CD4-positive, alpha-beta T cell (primary cell): ENCODE measurements at regions not wholly inside any gene's neighbourhood (a gene's known extent, or its start where the extent isn't known, plus 50 kb on each side); places are given as distances from the start of the nearest gene placed in this dataset.

ENCODE experiments used
- ATAC-seq: fragments of 200-7000 bp; cut with Tn5 transposase; one replicate; pipeline ENCODE4 v1.10.0; 2022; ENCODE audit warnings: mild to moderate bottlenecking; ENCODE audit not compliant: poor library complexity
- CTCF ChIA-PET: fragments of 350-600 bp; sonication (Branson Sonifier 250); formaldehyde crosslinking; loops from one replicate; lab custom pipeline; 2021; ENCODE audit warnings: antibody characterized with exemption, inconsistent platforms; lab: Charles Lee
- POLR2A ChIA-PET: fragments of 350-600 bp; sonication (Branson Sonifier 250); formaldehyde crosslinking; loops from one replicate; lab custom pipeline; 2021; ENCODE audit warnings: antibody characterized with exemption, inconsistent platforms; lab: Charles Lee
- DNase-seq, 14 experiments: peaks; one replicate each; pipeline ENCODE4 v3.0.0-alpha.2; 2013 to 2020; ENCODE audit warnings: mixed read lengths in 2 of 14
- H3K27ac ChIP-seq, 2 donors: one replicate each; pipeline versions ENCODE4 v1.5.1 to v1.7.0; 2013; ENCODE audit warnings: low read length in 2 of 2, low read depth in 1 of 2, mild to moderate bottlenecking in 1 of 2
- H3K27me3 ChIP-seq, 2 experiments: 1 replicate in 1 of 2; 2 replicates in 1 of 2; pipeline versions ENCODE4 v1.6.1 to v1.7.0; 2013; ENCODE audit warnings: low read length in 2 of 2, control low read depth in 1 of 2, mild to moderate bottlenecking in 1 of 2, moderate library complexity in 1 of 2; ENCODE audit not compliant: insufficient read depth in 2 of 2, control insufficient read depth in 1 of 2
- H3K36me3 ChIP-seq: one replicate; pipeline ENCODE4 v1.6.1; 2013; ENCODE audit warnings: low read length, control low read depth; ENCODE audit not compliant: insufficient read depth
- H3K4me1 ChIP-seq: one replicate; pipeline ENCODE4 v1.6.1; 2013; ENCODE audit warnings: low read length, control low read depth; ENCODE audit not compliant: insufficient read depth
- H3K4me3 ChIP-seq: one replicate; pipeline ENCODE4 v1.5.1; 2013; ENCODE audit warnings: mild to moderate bottlenecking, low read length, moderate library complexity
- H3K9me3 ChIP-seq, 2 experiments: 1 replicate in 1 of 2; 2 replicates in 1 of 2; pipeline versions ENCODE4 v1.6.1 to v1.7.0; 2013; ENCODE audit warnings: low read length in 2 of 2, mild to moderate bottlenecking in 2 of 2, control low read depth in 1 of 2, moderate library complexity in 1 of 2; ENCODE audit not compliant: control insufficient read depth in 1 of 2, insufficient read depth in 1 of 2
- H3K27ac Mint-ChIP-seq: one replicate; pipeline ENCODE4 v1.8.0; 2020; ENCODE audit warnings: mixed read lengths
- H3K27me3 Mint-ChIP-seq: one replicate; pipeline ENCODE4 v1.8.0; 2021; ENCODE audit warnings: mixed read lengths
- H3K36me3 Mint-ChIP-seq: one replicate; pipeline ENCODE4 v1.8.0; 2021; ENCODE audit warnings: low read depth, mixed read lengths
- H3K4me1 Mint-ChIP-seq: one replicate; pipeline ENCODE4 v1.8.0; 2021; ENCODE audit warnings: low read depth, mixed read lengths
- H3K4me3 Mint-ChIP-seq: one replicate; pipeline ENCODE4 v1.8.0; 2020; ENCODE audit warnings: mild to moderate bottlenecking, mixed read lengths
- H3K9me3 Mint-ChIP-seq: one replicate; pipeline ENCODE4 v1.8.0; 2020; ENCODE audit warnings: mixed read lengths
- CTCF ChIP-seq: fragments of 200-600 bp; IDR thresholded peaks from one replicate; pipeline ENCODE4 v1.8.0; 2022; ENCODE audit warnings: antibody characterized with exemption, mild to moderate bottlenecking
- intact Hi-C, 2 experiments: fragments of 100-400 bp; cut with DNase I in 1 of 2; cut with micrococcal nuclease in 1 of 2; formaldehyde crosslinking; loops; one replicate each; pipeline versions ENCODE4 v1.15.1 to v1.9.0; 2023 to 2025; cut with DNase I, micrococcal nuclease

GRCh38 chr1:65694933-65695332 lies 97.8 kb upstream of the PDE4B start:
- no peak for TF ChIP-seq CTCF
- Histone ChIP-seq H3K9me3 (no peaks in the 10 kb centered on the region), H3K27me3 (no peaks in the 10 kb centered on the region), H3K36me3 (no peaks in the 10 kb centered on the region), H3K27ac (no peak overlapping the region), H3K4me1 (no peaks in the 10 kb centered on the region), H3K4me3 (no peak overlapping the region)
- CTCF ChIA-PET, result no interaction called here
- intact Hi-C loops, result no loop called here
- Mint-ChIP-seq H3K27ac (no peak overlapping the region), H3K4me1 (no peaks in the 10 kb centered on the region), H3K36me3 (no peaks in the 10 kb centered on the region), H3K9me3 (no peaks in the 10 kb centered on the region), H3K27me3 (peaks cover 8% of the 10 kb centered on the region), H3K4me3 (no peak overlapping the region)
- POLR2A ChIA-PET, result no interaction called here
- ATAC-seq (no peak), DNase-seq (no peak)

GRCh38 chr1:65698590-65698989 lies 94.1 kb upstream of the PDE4B start:
- CTCF ChIA-PET, result no interaction called here
- no peaks in the 10 kb centered on the region for H3K4me1 Mint-ChIP-seq
- no peak overlapping the region for H3K27ac Mint-ChIP-seq
- H3K36me3 Mint-ChIP-seq, result no peaks in the 10 kb centered on the region
- peaks cover 15% of the 10 kb centered on the region for H3K27me3 Mint-ChIP-seq
- intact Hi-C loops, result no loop called here
- no peaks in the 10 kb centered on the region for H3K36me3 ChIP-seq
- DNase-seq, result no peak
- H3K9me3 Mint-ChIP-seq, result no peaks in the 10 kb centered on the region
- no peak for ATAC-seq
- no peak overlapping the region for H3K4me3 ChIP-seq
- no peak for TF ChIP-seq CTCF
- H3K4me3 Mint-ChIP-seq, result no peak overlapping the region
- POLR2A ChIA-PET, result no interaction called here
- H3K9me3 ChIP-seq, result no peaks in the 10 kb centered on the region
- no peak overlapping the region for H3K27ac ChIP-seq
- no peaks in the 10 kb centered on the region for H3K4me1 ChIP-seq
- H3K27me3 ChIP-seq, result peaks cover 0 to 4% of the 10 kb centered on the region in 2 experiments

- no peaks in the 10 kb centered on the region for H3K9me3 Mint-ChIP-seq
- Histone ChIP-seq H3K36me3 (no peaks in the 10 kb centered on the region), H3K27me3 (peaks cover 0 to 20% of the 10 kb centered on the region in 2 experiments), H3K4me3 (no peak overlapping the region), H3K9me3 (no peaks in the 10 kb centered on the region), H3K27ac (no peak overlapping the region), H3K4me1 (no peaks in the 10 kb centered on the region)
- intact Hi-C loops, result no loop called here
- H3K27ac Mint-ChIP-seq, result no peak overlapping the region
- DNase-seq (no peak), ATAC-seq (no peak)
- no peak overlapping the region for H3K4me3 Mint-ChIP-seq
- TF ChIP-seq CTCF, result no peak
- H3K27me3 Mint-ChIP-seq, result peaks cover 17% of the 10 kb centered on the region
- ChIA-PET POLR2A (no interaction called here), CTCF (no interaction called here)
- H3K36me3 Mint-ChIP-seq, result no peaks in the 10 kb centered on the region
- no peaks in the 10 kb centered on the region for H3K4me1 Mint-ChIP-seq
Observed at GRCh38 chr1:65703853-65704252, 88.8 kb upstream of the PDE4B start.
